Spleen (tissue), 7 donors: ENCODE measurements at regions not wholly inside any gene's neighbourhood (a gene's known extent, or its start where the extent isn't known, plus 50 kb on each side); places are given as distances from the start of the nearest gene placed in this dataset.

Experiments used
- CTCF ChIP-seq, 11 experiments: fragments of 200-600 bp in 7 of 11; fragments of 450-650 bp in 4 of 11; sonication (generic) in 4 of 11; IDR thresholded peaks in 8 of 11; conservative IDR thresholded peaks in 3 of 11; 1 replicate in 7 of 11; 2 replicates in 4 of 11; pipeline versions ENCODE4 v1.4.0 to v1.8.0; 2016 to 2021; ENCODE audit warnings: antibody characterized with exemption in 11 of 11, inconsistent platforms in 4 of 11, mild to moderate bottlenecking in 1 of 11
- POLR2A ChIP-seq, 3 donors: fragments of 450-650 bp; IDR thresholded peaks; one replicate each; pipeline ENCODE4 v1.5.1; 2017; ENCODE audit warnings: antibody characterized with exemption in 3 of 3, mild to moderate bottlenecking in 1 of 3
- POLR2AphosphoS5 ChIP-seq, 3 donors: sonication (generic); formaldehyde crosslinking; IDR thresholded peaks; one replicate each; pipeline ENCODE4 v1.5.1; 2017; ENCODE audit warnings: antibody characterized with exemption in 3 of 3
- donor health status: DM: no; HTN: no; CAD: no; lungs with moderate emphysema.
- donor health status: DM: no; HTN: no; CAD: no.
- donor health status: DM: no; HTN: no; CAD: no.

GRCh38 chr9:126053913-126054312 is 272.7 kb upstream of the MVB12B start:
- no peak for TF ChIP-seq POLR2AphosphoS5 (IDR thresholded peaks at IDR 0.05)
- TF ChIP-seq POLR2A (IDR thresholded peaks at IDR 0.05): no peak
- TF ChIP-seq CTCF (IDR thresholded peaks at IDR 0.05 in 8 of 11, conservative IDR thresholded peaks at IDR 0.05 in 3 of 11): no peak
